ENCODE measurements at regions not wholly inside any gene's neighbourhood (a gene's known extent, or its start where the extent isn't known, plus 50 kb on each side); places are given as distances from the start of the nearest gene placed in this dataset.
"Not testable (repeated sequence)": the region's sequence is repeated elsewhere in the genome, so short reads cannot be mapped to it uniquely, and the experiment has no call there.

- no peak for DNase-seq
Measured at GRCh38 chr5:121009058-121009457, 545.0 kb downstream of the PRR16 start.

GRCh38 chr5:121018004-121018403 lies 553.9 kb downstream of the PRR16 start:
- no peak for DNase-seq

- no peak for DNase-seq
Measured at GRCh38 chr5:121019106-121019505, 555.0 kb downstream of the PRR16 start.

- DNase-seq: no peak
Measured at GRCh38 chr5:121019734-121020133, 555.6 kb downstream of the PRR16 start.

- DNase-seq: no peak
Measured at GRCh38 chr5:121021681-121022080, 557.6 kb downstream of the PRR16 start.

- no peak for DNase-seq
Measured at GRCh38 chr5:121024416-121025311, 560.6 kb downstream of the PRR16 start.

- DNase-seq: no peak
Measured at GRCh38 chr5:121025671-121026070, 561.6 kb downstream of the PRR16 start.

GRCh38 chr5:121027636-121028035 lies 563.5 kb downstream of the PRR16 start:
- DNase-seq: no peak

GRCh38 chr5:121029536-121030245 lies 565.6 kb downstream of the PRR16 start:
- DNase-seq: no peak

GRCh38 chr5:121031491-121031890 lies 567.4 kb downstream of the PRR16 start:
- DNase-seq: no peak

- no peak for DNase-seq
Measured at GRCh38 chr5:121033334-121033733, 569.2 kb downstream of the PRR16 start.

- no peak for DNase-seq
Measured at GRCh38 chr5:121038438-121038837, 574.3 kb downstream of the PRR16 start.

GRCh38 chr5:121049971-121050370 lies 585.9 kb downstream of the PRR16 start:
- no peak for DNase-seq

GRCh38 chr5:121053055-121053985 lies 589.2 kb downstream of the PRR16 start:
- DNase-seq: no peak

- no peak for DNase-seq
Measured at GRCh38 chr5:121055586-121055985, 591.5 kb downstream of the PRR16 start.

GRCh38 chr5:121064241-121064640 lies 600.1 kb downstream of the PRR16 start:
- DNase-seq: not testable (repeated sequence)

- no peak for DNase-seq
Measured at GRCh38 chr5:121086671-121087070, 622.6 kb downstream of the PRR16 start.

GRCh38 chr5:121087560-121087959 lies 623.5 kb downstream of the PRR16 start:
- DNase-seq: no peak

- no peak for DNase-seq
Measured at GRCh38 chr5:121088341-121088740, 624.2 kb downstream of the PRR16 start.

GRCh38 chr5:121090822-121091221 lies 626.7 kb downstream of the PRR16 start:
- DNase-seq: no peak

GRCh38 chr5:121100931-121101330 lies 636.8 kb downstream of the PRR16 start:
- DNase-seq: no peak

- DNase-seq: no peak
Measured at GRCh38 chr5:121105921-121106320, 641.8 kb downstream of the PRR16 start.

Measured in activated gamma-delta T cell (primary cell).